Epithelial cell of proximal tubule (primary cell): ENCODE measurements at regions not wholly inside any gene's neighbourhood (a gene's known extent, or its start where the extent isn't known, plus 50 kb on each side); places are given as distances from the start of the nearest gene placed in this dataset.
"Not testable (repeated sequence)": the region's sequence is repeated elsewhere in the genome, so short reads cannot be mapped to it uniquely, and the experiment has no call there.

Source experiments
- DNase-seq: peaks from one replicate; pipeline ENCODE4 v3.0.0-alpha.2; 2011; ENCODE audit warnings: low read depth
- H3K4me3 ChIP-seq: 2 replicates; pipeline ENCODE4 v1.5.1; 2011; ENCODE audit warnings: low read depth, mild to moderate bottlenecking, low read length
- CTCF ChIP-seq: conservative IDR thresholded peaks from 2 replicates; pipeline ENCODE4 v1.5.1; 2012; ENCODE audit warnings: low read depth, mild to moderate bottlenecking, low read length

GRCh38 chr14:80275208-80275850, 64.0 kb upstream of the DIO2 start:
- H3K4me3 ChIP-seq: no peak overlapping the region
- no peak for TF ChIP-seq CTCF
- DNase-seq: no peak

DNA sequence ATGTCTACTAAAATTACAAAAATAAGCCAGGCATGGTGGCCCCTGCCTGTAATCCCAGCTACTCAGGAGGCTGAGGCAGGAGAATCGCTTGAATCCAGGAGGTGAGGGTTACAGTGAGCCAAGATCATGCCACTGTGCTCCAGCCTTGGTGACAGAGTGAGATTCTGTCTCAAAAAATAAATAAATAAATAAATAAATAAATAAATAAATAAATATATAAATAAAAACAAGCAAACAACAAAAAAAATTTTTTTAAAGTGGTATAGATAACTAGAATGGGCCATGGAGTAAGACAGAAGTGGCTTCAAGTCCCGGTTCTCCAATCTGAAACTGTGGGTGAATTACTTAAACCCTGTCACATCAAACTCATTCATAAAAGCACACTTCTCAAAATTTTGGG, 63.0 kb upstream of the DIO2 start:
- DNase-seq: not testable (repeated sequence)

DNA sequence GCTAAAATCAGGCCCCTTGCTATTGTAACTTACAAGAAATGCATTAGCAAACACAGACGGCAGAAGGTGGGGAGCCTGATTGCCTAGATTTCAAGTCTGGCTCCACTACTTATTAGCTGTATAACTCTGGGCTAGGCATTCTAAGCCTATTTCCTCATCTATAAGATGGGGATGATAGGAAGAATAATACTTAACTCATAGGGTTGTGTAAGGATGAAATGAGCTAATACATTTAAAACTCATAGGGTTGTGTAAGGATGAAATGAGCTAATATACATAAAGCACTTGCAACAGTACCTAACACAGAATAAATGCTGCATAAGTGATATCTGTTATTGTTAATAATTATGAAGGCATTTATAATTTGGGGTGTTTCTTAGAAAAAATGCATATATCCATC, 60.1 kb upstream of the DIO2 start:
- H3K4me3 ChIP-seq: no peak overlapping the region
- DNase-seq: no peak
- TF ChIP-seq CTCF: no peak

More for the DNA sequence above, 63.0 kb upstream of the DIO2 start:
- not testable (repeated sequence) for H3K4me3 ChIP-seq

DNA sequence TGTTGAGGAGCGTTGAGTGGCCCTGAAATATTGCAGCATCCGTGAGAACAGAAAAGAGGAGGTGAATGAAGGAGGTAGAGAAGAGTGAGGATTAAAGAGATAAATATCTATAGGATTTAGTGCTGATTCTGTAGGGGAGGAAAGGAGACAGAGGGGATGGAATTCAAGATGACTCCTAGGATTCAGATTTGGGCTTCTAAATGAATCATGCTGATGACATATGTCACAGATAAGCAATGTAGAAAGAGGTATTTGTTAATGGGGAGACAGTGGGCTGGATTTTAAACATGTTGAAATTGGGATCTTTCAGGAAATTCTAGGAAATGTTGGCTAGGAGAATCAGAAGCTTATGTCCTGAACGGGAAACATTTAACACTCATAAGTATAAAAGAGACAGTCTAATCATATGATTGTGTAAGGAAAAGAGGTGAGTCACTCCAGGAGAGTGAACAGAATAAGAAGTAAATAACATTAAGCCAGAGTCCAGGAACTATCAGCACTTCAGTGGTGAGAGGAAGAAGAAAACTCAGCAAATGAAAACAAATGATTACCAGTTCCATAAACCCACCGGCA, 58.1 kb upstream of the DIO2 start:
- no peak for TF ChIP-seq CTCF
- DNase-seq: peak; percentile 16
- no peak overlapping the region for H3K4me3 ChIP-seq

- no peak for DNase-seq
- H3K4me3 ChIP-seq: no peak overlapping the region
- no peak for TF ChIP-seq CTCF
Observed at GRCh38 chr14:80266930-80267329, 55.6 kb upstream of the DIO2 start.

DNA sequence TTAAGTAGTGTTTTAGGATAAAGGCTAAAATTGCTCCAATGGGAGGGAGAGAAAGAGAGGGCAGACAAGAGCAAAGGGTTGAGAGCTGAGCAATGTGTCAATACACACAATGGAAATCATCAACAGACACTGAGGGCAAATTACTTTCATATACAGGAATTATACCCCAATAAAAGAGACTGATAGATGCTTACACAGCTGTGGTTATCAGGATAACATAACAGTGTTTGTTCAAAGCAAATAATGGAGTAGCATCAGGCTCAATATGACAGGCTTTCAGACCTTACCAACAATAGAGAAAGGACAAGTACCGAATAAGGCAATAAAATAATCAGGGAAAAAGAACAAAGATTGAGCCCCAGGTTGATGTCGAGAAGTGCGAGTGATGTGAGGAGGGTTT, 53.4 kb upstream of the DIO2 start:
- no peak for TF ChIP-seq CTCF
- H3K4me3 ChIP-seq: no peak overlapping the region
- DNase-seq: no peak
